Epidermal melanocyte (primary cell): ENCODE measurements at regions not wholly inside any gene's neighbourhood (a gene's known extent, or its start where the extent isn't known, plus 50 kb on each side); places are given as distances from the start of the nearest gene placed in this dataset.
"Not testable (repeated sequence)": the region's sequence is repeated elsewhere in the genome, so short reads cannot be mapped to it uniquely, and the experiment has no call there.

Experiments
- DNase-seq: peaks from one replicate; pipeline ENCODE4 v3.0.0; 2011; ENCODE audit warnings: low spot score; ENCODE audit not compliant: insufficient read length

DNA sequence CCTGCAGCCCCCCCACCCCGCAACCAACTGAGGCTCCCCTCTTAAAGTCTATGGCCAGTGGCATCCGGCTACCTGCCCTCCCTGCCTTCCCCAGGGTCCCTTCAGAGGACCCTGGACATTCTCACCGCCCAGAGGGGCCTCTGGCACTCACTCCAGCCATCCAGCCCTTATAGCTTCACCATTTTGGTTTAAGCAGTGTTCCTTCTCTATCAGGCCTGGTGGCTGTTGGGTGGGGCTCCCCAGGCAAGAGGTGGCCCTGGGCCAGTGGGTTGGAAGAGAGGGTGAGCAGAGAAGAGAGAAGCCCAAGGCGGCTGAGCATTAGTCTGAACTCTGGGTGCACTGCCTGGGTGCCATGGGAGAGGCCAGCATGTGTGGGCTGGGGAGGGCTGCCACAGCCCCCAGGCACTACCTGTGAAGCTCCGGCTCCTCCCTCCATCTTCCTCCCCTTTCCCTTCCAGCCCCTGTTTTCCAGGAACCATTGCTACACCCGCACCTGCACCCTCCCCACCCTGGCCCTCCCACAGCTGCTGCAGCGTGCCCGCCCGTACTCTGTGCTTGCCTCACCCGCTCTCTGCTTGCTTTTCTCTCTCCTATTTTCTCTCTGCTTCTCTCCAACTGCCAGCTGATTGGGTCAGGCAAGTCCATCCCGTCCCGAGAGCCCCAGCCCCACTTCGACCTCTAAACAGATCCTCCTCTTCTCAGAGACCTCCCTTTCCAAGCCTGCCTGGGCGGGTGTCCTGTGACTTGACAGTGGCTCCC lies 168.2 kb downstream of the TBC1D2B start:
- no peak for DNase-seq

DNA sequence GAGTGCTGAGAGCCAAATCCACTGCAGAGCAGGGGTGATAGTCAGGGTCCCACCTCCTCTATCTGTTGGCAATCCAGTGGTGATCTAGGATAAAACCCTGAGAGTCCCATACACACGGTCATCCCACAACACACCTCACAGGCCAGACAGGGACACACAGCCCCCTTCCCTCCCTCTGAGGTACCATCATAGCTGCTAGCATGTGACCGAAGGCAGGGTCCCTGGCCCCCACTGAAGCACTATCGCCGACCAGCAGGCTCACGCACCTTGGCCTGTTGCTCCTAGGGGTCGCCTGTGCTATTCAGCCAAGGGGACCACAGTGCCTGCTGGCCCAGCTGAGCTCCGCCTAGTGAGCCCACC lies 168.8 kb downstream of the TBC1D2B start:
- not testable (repeated sequence) for DNase-seq

DNA sequence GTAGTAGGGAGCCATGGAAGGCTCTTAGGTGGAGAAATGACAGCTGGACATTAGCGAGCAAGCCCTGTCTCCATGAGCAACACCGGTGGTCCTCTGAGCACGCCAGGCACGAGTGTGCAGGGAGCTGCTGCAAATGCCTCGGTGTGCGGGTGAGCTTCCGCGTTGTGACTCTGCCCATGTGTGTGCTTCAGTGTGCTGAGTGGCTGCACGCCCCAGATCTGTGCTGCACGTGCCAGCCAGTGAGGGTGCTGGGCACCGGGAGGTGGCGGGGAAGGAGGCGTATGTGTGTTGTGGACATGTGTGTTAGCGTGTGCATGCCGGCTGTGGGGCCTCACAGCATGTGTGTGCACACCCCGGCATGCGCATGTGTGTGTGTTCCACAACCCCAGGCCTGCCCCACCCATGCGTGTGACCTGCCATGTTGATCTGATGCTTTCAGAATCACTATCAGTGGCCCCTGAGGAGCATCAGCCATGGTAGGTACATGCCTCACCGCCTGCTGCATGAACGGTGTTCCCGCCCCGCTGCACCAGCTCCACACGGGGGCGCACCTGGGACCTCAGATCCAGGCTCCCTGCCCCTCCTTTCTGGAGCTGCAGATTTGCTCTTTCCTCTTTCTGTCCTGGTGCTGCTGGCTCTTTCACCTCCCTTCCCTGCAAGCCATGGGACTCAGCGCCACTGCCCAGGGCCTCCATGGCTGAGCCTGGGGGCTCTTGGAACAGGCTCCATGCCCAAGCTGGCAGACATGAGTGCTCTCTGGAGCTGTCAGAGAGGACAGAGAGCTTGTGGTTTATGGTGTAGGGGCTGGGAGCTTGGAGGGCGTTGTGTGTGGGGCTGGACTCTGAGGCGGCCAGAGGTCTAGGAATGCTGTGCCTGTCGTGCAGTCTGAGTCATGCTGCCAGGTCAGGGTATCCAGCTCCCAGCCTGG lies 169.4 kb downstream of the TBC1D2B start:
- no peak for DNase-seq

DNA sequence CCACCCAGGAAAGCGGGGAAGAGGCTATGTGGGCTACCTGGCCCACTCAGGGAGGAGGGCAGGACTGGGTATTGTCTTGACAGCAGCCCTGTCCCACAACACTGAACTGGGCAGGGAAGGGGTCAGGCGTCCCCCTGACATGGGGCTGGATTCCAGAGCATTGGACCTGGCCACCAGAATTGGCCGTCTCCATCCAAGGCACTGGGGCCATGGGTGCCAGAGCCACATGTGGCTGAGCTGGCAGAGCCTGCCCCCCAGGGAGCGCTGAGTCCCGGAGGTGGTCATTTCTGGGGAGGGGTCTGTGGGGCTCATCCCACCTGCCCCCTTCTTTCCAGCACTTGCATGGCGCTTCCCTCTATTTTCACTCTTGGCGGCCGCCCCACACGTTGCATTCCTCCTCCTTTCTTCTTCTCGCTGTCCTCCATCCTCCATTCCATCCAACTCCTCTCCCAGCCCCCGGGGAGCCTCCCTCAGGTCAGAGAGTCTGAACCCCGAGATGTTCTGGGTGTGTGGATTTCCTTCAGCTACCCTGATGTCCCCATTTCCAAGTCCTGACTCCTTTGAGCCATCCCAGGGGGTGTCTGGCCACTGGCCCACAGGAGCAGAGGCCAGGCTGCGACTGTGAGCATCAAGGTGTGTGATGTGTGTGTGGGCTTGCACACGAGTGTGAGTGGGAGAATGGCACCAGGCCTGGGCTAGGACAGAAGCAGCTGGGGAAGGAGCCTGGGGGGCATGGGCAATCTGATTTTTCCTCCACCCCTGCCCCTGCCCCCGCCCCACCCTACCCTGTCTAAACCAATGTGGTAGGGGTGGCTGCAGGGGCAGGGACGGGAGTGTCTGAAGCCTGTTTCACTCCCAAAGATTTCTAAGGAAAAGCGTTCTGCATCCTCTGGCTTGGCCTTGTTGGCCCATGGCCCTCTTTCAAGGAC lies 171.2 kb downstream of the TBC1D2B start:
- not testable (repeated sequence) for DNase-seq

DNA sequence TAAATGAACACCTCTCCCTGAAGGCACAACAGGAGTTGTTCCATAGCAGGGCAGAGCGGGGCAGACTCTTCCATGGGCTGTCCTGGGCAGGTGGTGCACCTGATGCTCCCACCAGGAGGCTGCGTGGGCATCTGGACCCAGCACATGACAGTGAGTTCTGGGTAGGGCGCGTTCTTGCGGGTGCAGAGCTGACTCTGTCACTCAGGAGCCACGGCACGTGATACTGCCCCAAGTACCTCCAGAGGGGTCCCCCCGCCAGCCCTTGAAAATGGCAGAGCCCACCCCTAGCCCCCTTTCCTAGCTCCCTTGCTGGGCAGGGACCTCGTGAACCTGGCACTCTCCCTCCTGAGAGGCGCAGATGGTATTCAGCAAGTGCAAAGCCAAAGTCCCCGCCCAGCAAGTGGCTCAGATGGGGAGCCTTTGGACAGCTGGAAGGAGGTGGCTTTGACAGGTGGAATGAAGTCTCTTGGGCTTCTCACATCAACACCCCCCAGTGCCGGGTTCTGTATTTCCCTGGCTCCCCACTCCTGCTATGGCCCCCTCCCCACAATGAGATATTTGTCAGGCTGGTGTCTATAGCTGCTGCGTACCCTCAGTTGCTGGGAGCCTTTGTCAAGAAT lies 172.1 kb downstream of the TBC1D2B start:
- no peak for DNase-seq

DNA sequence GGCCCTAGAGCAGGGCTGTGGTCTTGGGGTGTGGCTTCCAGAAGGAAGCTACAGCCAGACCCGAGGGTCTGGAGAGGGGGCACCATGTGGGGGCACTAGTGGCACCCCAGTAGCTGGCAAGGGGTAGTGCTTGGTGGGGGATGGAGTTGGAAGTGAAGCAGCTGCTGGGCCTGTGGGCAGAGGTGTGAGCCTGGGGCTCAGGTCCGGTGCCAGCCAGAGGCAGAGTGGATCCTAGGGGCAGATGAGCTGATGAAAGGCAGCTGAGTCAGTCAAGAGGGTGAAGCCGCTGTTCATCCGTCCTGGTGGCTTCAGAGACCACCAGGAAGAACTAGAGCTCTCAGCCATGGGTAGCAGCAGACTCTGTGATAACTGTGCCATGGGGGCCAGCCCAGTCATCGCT lies 172.6 kb downstream of the TBC1D2B start:
- DNase-seq: no peak

DNA sequence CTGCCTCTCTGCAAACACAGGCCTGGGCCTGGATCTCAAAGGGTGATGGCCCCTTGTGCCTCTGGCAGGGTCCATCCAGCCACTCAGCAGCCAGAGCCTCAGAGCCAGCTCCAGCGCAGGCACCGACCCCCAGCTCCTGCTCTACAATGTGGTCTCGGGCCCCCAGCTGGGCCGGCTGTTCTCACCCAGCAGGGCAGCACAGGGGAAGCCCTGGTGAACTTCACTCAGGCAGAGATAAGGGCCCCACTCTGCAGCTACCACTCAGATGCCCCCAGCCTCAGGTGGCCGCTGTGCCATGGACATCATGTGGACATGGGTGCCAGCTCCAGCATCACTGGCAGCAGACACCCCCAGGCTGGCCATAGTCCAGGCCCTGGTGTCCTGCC lies 173.1 kb downstream of the TBC1D2B start:
- DNase-seq: no peak

DNA sequence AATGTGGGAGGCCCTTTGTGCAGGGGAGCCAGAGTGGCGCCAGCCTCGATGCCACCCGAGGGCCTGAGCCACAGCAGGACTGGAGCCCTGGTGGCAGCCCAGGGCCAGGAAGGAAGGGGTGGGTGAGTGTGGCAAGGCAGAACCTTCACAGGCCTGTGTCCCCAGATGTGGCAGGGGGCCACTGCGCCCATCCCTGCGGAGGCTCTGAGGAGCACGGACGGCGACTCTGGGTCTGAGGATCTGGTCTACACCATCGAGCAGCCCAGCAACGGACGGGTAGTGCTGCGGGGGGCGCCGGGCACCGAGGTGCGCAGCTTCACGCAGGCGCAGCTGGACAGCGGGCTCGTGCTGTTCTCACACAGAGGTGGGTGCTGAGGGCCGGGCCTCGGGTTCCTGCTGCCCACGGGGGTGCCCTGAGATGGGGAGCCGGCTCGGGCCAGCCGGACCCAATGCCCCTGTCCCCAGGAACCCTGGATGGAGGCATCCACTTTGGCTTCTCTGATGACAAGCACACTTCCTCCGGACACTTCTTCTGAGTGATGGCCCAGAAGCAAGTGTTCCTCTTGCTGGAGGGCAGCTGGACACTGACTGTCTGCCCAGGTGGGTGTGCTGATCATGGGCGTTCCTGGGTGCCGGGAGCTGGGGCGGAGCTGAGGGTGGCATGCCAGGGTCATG lies 173.6 kb downstream of the TBC1D2B start:
- not testable (repeated sequence) for DNase-seq

DNA sequence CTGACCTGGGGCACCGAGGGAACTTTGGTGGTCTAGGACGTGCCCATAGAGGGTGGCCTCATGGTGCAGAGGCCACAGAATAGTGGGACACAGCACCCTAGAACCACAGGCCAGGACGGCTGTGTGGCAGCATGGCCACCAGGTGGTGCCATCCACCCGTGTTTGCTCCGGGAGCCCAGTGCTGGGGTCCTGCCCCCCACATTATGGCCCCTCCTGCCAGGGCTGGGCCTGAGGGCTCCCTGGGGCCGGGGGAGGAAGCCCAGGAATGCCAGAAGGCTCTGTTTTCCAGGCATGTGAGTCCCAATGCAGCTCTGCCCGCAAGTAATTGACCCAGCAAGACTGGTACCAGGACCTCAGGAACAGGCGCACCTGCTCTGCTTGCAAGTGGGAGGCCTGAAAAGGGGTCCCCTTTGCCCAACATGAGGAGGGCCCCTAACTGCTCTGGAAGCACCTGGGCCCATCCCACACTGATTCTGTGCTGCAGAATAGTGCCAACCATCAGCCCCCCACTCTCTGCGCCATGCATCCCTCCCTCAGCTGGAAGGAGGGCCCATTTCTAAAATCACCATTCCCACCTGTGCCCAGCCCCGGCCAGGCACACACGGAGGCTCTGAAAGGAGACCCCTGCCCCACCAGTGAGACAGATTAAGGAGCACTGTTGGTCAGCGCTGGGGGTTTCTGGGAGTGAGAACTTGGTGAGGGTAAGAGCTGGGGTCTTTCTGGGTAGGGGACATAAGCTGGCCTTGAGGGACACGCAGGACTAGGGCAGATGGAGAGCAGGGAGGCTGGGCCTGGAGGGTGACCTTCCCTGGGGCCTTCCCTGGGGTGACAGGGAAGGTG lies 174.4 kb downstream of the TBC1D2B start:
- peak; percentile 58 for DNase-seq

DNA sequence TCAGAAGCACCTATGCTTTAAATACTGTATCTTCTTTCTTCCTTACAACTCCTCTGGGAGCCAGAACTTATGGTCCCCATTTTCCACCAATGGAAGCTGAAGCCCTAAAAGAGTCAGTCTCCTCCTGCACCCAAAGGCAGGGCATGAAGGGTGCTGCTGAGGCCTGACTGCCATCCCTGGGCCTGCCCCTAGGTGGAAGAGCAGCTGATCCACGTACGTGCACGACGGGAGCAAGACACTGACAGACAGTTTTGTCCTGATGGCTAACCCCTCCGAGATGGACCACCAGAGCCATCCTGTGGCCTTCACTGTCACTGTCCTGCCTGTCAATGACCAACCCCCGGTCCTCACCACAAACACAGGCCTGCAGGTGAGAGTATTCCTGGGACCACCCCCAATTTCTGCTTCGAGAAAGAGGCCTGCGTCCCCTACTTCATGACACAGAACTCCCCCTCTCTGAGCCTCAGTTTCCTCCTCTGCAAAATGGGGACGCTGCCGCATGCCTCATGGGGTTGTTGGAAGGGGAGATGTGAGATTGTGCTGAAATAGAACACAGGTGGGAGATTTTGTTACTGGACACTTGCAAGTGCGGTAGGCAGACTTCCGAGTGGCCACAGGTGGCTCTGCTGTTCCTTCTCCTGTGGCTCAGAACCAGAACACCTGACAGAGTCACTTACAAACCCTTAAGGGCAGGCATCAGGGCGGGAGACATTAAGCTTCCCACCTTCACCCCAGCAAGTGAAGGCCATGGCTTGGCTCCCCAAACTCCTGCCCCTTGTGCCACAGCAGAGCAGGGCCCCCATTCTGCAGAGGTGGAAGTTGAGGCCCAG lies 175.4 kb downstream of the TBC1D2B start:
- no peak for DNase-seq

DNA sequence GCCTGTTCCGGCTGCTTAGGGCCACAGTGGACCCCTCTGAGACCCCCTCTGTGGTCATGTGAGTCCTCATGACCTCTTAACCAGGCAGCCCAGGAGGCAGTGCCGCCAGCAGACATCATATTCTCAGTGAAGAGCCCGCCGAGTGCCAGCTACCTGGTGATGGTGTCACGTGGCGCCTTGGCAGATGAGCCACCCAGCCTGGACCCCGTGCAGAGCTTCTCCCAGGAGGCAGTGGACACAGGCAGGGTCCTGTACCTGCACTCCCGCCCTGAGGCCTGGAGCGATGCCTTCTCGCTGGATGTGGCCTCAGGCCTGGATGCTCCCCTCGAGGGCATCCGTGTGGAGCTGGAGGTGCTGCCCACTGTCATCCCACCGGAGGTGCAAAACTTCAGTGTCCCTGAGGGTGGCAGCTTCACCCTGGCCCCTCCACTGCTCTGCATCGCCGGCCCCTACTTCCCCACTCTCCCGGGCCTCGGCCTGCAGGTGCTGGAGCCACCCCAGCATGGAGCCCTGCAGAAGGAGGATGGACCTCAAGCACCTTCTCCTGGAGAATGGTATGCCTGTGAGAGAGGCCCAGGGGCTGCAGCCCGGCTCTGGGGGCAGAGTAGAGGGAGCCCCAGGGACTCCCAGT lies 176.1 kb downstream of the TBC1D2B start:
- no peak for DNase-seq

DNA sequence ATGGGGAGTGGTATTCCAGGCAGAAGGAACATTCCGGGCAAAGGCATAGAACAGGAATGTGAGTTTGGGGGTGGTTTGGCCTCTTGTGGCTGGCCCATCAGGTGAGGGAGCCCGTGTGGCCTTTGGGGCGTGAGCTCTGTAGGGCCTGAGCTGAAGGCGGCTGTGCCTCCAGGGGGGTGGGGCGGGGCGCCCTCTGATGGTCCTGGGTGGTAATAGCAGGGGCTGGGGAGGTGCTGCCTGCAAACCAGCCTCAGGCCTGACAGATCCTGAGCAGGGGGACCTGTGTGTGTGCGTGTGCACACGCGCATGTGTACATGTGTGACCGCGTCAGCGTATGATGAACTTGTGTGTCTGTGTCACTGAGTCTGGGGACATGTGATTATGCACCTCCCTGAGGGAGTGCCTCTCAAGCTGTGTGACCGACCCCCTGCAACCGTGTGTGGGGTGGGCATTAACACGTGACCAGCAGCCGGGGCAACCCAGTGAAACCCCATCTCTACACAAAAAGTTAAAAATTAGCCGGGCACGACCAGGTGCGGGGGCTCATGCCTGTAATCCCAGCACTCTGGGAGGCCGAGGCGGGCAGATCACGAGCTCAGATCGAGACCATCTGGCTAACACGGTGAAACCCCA lies 177.1 kb downstream of the TBC1D2B start:
- DNase-seq: not testable (repeated sequence)

DNA sequence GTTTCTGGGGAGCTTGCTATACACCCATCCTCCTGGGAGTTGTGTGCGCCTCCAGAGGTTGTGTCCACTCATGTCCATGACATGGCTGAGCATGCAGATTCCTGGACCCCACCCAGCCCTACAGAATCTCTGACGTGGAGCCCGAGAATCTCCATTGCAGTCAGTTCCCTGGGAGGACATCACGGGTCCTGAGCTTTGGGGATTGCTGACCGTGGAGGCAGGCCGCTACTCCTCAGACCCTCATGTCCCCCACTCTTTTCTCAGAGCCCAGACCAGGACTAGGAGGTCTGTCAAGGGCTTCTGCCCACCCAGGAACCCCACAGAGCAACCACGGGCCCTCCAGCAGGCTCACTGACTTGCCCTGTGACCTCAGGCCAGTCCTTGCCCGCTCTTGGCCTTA lies 177.7 kb downstream of the TBC1D2B start:
- not testable (repeated sequence) for DNase-seq

DNA sequence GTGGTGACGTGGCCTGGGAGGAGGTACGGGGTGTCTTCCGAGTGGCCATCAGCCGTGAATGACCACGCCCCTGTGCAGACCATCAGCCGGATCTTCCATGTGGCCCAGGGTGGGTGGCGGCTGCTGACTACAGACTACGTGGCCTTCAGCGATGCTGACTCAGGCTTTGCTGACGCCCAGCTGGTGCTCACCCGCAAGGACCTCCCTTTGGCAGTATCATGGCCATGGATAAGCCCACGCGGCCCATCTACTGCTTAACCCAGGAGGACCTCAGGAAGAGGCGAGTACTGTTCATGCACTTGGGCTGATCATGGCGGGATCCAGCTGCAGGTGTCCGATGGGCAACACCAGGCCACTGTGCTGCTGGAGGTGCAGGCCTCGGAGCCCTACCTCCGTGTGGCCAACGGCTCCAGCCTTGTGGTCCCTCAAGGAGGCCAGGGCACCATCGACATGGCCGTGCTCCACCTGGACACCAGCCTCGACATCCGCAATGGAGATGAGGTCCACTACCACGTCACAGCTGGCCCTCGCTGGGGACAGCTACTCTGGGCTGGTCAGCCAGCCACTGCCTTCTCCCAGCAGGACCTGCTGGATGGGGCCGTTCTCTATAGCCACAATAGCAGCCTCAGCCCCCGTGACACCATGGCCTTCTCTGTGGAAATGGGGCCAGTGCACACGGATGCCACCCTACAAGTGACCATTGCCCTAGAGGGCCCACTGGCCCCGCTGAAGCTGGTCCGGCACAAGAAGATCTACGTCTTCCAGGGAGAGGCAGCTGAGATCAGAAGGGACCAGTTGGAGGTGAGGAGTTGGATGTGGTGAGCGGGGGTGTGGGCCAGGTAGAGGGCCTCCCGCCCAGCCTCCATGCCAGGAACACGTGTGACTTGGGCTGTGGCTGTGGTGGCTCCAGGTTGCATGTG lies 178.4 kb downstream of the TBC1D2B start:
- no peak for DNase-seq

DNA sequence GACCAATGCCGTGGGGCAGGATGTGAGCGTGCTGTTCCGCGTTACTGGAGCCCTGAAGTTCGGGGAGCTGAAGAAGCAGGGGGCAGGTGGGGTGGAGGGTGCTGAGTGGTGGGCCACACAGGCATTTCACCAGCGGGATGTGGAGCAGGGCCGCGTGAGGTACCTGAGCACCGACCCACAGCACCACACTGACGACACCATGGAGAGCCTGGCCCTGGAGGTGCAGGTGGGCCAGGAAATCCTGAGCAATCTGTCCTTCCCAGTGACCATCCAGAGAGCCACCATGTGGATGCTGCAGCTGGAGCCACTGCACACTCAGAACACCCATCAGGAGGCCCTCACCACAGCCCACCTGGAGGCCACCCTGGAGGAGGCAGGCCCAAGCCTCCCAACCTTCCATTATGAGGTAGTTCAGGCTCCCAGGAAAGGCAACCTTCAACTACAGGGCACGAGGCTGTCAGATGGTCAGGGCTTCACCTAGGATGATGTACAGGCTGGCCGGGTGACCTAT lies 179.6 kb downstream of the TBC1D2B start:
- DNase-seq: no peak

DNA sequence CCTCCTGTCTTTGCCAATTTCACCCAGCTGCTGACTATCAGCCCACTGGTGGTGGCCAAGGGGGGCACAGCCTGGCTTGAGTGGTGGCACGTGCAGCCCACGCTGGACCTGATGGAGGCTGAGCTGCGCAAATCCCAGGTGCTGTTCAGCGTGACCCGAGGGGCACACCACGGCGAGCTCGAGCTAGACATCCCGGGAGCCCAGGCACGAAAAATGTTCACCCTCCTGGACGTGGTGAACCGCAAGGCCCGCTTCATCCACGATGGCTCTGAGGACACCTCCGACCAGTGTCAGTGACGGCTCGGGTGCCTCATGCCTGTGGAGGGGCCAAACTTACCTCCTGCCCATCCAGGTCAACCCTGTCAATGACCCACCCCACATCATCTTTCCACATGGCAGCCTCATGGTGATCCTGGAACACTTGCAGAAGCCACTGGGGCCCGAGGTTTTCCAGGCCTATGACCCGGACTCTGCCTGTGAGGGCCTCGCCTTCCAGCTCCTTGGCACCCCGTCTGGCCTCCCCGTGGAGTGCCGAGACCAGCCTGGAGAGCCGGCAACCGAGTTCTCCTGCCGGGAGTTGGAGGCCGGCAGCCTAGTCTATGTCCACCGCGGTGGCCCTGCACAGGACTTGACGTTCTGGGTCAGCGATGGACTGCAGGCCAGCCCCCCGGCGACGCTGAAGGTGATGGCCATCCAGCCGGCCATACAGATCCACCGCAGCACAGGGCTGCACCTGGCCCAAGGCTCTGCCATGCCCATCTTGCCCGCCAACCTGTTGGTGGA lies 180.2 kb downstream of the TBC1D2B start:
- not testable (repeated sequence) for DNase-seq
